ENCODE measurements at regions not wholly inside any gene's neighbourhood (a gene's known extent, or its start where the extent isn't known, plus 50 kb on each side); places are given as distances from the start of the nearest gene placed in this dataset.

DNA sequence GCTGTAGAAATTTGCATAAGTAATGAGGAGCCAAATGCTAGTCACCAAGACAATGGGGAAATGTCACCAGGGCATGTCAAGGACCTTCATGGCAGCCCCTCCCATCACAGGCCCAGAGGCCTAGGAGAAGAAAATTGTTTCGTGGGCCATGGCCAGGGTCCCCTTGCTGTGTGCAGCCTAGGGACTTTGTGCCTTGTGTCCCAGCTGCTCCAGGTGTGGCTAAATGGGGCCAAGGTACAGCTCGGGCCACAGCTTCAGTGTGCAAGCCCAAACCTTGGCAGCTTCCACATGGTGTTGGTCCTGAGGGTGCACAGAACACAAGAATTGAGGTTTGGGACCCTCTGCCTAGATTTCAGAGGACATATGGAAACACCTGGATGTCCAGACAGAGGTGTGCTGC is 208.8 kb upstream of the TBC1D5 start (continued):
- no peak for TF ChIP-seq ZNF423 (CRISPR knock-in tag; IDR thresholded peaks at IDR 0.05)
- TF ChIP-seq, protein P1, sequence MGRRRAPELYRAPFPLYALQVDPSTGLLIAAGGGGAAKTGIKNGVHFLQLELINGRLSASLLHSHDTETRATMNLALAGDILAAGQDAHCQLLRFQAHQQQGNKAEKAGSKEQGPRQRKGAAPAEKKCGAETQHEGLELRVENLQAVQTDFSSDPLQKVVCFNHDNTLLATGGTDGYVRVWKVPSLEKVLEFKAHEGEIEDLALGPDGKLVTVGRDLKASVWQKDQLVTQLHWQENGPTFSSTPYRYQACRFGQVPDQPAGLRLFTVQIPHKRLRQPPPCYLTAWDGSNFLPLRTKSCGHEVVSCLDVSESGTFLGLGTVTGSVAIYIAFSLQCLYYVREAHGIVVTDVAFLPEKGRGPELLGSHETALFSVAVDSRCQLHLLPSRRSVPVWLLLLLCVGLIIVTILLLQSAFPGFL (CRISPR knock-in tag; IDR thresholded peaks at IDR 0.05; ENCODE audit: borderline replicate concordance) = no peak

DNA sequence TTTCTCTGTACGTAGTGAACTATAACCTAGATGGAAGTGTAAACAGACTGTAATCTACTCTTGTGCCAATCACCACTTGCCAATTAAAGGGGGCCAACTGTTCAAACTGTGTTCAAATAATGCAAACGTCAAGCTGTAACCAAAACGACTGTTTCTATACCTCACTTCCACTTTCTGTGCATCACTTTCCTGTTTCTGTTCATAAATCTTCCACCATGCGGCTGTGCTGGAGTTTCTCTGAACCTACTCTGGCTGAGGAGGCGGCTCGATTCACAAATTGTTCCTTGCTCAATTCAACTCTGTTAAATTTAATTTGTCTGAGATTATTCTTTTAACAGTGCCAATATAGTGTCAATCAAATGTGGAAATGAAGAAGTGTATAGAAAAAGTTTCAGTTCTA is 206.7 kb upstream of the TBC1D5 start:
- peaks cover 3% of the 10 kb centered on the region; the same call in 1 of the 2 replicates for H3K36me3 Mint-ChIP-seq
- ATAC-seq (no peak), DNase-seq (ENCODE audit: low spot score) (no peak)
- ChIA-PET POLR2A (no interaction called here), CTCF (no interaction called here)
- no peak overlapping the region for H3K27ac Mint-ChIP-seq
- no peaks in the 10 kb centered on the region for H3K27me3 Mint-ChIP-seq (ENCODE audit: low read depth)
- H3K9me3 Mint-ChIP-seq = peaks cover 13% of the 10 kb centered on the region
- TF ChIP-seq TP53 (CRISPR knock-in tag; IDR thresholded peaks at IDR 0.05) (no peak), SMAD3 (CRISPR knock-in tag; IDR thresholded peaks at IDR 0.05; ENCODE audit: borderline replicate concordance) (no peak), ZNF396 (CRISPR knock-in tag; IDR thresholded peaks at IDR 0.05; ENCODE audit: borderline replicate concordance) (no peak), ZNF423 (CRISPR knock-in tag; IDR thresholded peaks at IDR 0.05) (no peak), NR2C2 (CRISPR knock-in tag; IDR thresholded peaks at IDR 0.05) (no peak), MXD4 (CRISPR knock-in tag; IDR thresholded peaks at IDR 0.05; ENCODE audit: borderline replicate concordance) (no peak), ZNF219 (CRISPR knock-in tag; IDR thresholded peaks at IDR 0.05; ENCODE audit: borderline replicate concordance) (no peak)
- TF ChIP-seq, protein P2, sequence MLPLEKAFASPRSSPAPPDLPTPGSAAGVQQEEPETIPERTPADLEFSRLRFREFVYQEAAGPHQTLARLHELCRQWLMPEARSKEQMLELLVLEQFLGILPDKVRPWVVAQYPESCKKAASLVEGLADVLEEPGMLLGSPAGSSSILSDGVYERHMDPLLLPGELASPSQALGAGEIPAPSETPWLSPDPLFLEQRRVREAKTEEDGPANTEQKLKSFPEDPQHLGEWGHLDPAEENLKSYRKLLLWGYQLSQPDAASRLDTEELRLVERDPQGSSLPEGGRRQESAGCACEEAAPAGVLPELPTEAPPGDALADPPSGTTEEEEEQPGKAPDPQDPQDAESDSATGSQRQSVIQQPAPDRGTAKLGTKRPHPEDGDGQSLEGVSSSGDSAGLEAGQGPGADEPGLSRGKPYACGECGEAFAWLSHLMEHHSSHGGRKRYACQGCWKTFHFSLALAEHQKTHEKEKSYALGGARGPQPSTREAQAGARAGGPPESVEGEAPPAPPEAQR (CRISPR knock-in tag; IDR thresholded peaks at IDR 0.05) = no peak
- TF ChIP-seq, protein P3, sequence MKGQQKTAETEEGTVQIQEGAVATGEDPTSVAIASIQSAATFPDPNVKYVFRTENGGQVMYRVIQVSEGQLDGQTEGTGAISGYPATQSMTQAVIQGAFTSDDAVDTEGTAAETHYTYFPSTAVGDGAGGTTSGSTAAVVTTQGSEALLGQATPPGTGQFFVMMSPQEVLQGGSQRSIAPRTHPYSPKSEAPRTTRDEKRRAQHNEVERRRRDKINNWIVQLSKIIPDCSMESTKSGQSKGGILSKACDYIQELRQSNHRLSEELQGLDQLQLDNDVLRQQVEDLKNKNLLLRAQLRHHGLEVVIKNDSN (CRISPR knock-in tag; IDR thresholded peaks at IDR 0.05) = no peak
- TF ChIP-seq, protein P4, sequence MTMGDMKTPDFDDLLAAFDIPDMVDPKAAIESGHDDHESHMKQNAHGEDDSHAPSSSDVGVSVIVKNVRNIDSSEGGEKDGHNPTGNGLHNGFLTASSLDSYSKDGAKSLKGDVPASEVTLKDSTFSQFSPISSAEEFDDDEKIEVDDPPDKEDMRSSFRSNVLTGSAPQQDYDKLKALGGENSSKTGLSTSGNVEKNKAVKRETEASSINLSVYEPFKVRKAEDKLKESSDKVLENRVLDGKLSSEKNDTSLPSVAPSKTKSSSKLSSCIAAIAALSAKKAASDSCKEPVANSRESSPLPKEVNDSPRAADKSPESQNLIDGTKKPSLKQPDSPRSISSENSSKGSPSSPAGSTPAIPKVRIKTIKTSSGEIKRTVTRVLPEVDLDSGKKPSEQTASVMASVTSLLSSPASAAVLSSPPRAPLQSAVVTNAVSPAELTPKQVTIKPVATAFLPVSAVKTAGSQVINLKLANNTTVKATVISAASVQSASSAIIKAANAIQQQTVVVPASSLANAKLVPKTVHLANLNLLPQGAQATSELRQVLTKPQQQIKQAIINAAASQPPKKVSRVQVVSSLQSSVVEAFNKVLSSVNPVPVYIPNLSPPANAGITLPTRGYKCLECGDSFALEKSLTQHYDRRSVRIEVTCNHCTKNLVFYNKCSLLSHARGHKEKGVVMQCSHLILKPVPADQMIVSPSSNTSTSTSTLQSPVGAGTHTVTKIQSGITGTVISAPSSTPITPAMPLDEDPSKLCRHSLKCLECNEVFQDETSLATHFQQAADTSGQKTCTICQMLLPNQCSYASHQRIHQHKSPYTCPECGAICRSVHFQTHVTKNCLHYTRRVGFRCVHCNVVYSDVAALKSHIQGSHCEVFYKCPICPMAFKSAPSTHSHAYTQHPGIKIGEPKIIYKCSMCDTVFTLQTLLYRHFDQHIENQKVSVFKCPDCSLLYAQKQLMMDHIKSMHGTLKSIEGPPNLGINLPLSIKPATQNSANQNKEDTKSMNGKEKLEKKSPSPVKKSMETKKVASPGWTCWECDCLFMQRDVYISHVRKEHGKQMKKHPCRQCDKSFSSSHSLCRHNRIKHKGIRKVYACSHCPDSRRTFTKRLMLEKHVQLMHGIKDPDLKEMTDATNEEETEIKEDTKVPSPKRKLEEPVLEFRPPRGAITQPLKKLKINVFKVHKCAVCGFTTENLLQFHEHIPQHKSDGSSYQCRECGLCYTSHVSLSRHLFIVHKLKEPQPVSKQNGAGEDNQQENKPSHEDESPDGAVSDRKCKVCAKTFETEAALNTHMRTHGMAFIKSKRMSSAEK (CRISPR knock-in tag; IDR thresholded peaks at IDR 0.05; ENCODE audit: borderline replicate concordance) = no peak
- TF ChIP-seq, protein P5, sequence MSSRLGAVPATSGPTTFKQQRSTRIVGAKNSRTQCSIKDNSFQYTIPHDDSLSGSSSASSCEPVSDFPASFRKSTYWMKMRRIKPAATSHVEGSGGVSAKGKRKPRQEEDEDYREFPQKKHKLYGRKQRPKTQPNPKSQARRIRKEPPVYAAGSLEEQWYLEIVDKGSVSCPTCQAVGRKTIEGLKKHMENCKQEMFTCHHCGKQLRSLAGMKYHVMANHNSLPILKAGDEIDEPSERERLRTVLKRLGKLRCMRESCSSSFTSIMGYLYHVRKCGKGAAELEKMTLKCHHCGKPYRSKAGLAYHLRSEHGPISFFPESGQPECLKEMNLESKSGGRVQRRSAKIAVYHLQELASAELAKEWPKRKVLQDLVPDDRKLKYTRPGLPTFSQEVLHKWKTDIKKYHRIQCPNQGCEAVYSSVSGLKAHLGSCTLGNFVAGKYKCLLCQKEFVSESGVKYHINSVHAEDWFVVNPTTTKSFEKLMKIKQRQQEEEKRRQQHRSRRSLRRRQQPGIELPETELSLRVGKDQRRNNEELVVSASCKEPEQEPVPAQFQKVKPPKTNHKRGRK (CRISPR knock-in tag; IDR thresholded peaks at IDR 0.05; ENCODE audit: borderline replicate concordance) = no peak
- TF ChIP-seq, protein P6, sequence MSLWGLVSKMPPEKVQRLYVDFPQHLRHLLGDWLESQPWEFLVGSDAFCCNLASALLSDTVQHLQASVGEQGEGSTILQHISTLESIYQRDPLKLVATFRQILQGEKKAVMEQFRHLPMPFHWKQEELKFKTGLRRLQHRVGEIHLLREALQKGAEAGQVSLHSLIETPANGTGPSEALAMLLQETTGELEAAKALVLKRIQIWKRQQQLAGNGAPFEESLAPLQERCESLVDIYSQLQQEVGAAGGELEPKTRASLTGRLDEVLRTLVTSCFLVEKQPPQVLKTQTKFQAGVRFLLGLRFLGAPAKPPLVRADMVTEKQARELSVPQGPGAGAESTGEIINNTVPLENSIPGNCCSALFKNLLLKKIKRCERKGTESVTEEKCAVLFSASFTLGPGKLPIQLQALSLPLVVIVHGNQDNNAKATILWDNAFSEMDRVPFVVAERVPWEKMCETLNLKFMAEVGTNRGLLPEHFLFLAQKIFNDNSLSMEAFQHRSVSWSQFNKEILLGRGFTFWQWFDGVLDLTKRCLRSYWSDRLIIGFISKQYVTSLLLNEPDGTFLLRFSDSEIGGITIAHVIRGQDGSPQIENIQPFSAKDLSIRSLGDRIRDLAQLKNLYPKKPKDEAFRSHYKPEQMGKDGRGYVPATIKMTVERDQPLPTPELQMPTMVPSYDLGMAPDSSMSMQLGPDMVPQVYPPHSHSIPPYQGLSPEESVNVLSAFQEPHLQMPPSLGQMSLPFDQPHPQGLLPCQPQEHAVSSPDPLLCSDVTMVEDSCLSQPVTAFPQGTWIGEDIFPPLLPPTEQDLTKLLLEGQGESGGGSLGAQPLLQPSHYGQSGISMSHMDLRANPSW (CRISPR knock-in tag; conservative IDR thresholded peaks at IDR 0.05; ENCODE audit: low read depth) = no peak
- no peak overlapping the region for H3K4me3 Mint-ChIP-seq
- peaks cover 18% of the 10 kb centered on the region for H3K4me1 Mint-ChIP-seq

Data from WTC11 (cell line).